HG03159 (cell line): ENCODE measurements at regions not wholly inside any gene's neighbourhood (a gene's known extent, or its start where the extent isn't known, plus 50 kb on each side); places are given as distances from the start of the nearest gene placed in this dataset.
A peak's percentile ranks its signal among the peaks of the same experiment; 100 is the strongest.

Experiments used
- ATAC-seq: cut with Tn5 transposase; IDR thresholded peaks from one replicate; pipeline ENCODE4 v1.9.1; 2021; ENCODE audit warnings: mild to moderate bottlenecking, moderate library complexity; ENCODE audit not compliant: unreplicated experiment

DNA sequence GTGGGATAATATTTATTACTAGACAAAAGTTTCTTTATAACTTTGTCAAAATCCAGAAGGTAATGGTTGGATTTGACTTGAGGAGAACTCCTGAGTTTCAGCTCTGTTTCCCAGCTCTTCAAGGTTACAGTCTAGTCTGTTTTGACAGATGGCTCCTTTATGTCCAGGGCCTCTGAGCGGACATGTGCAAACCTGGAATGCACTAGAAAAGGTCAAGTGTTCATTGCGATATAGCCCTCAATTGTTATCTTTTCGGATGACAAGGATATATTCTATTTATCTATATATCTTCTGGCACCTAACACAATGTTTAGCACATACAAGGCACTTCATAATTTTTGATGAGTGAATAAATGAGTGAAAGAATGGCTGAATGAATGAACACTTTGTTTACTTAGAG, 513.2 kb upstream of the GOLIM4 start:
- no peak for ATAC-seq

DNA sequence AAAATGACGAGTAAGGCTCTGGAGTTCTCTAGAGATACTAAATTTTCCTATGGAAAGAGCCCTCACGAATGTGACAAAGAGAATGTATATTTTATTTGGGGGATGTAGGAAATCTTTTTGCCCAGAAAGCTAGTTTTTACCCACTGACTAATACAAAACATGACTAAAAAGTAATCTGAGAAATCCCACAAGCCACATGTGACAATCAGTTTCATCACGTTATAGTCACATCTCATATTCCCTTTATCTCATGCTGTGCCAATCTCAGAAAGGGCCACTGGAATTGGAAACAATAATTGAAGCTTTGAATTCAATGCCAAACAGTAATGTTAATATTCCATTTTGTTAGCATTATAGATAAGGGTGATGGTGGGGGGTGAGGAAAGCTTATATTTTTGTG, 509.0 kb upstream of the GOLIM4 start:
- no peak for ATAC-seq

DNA sequence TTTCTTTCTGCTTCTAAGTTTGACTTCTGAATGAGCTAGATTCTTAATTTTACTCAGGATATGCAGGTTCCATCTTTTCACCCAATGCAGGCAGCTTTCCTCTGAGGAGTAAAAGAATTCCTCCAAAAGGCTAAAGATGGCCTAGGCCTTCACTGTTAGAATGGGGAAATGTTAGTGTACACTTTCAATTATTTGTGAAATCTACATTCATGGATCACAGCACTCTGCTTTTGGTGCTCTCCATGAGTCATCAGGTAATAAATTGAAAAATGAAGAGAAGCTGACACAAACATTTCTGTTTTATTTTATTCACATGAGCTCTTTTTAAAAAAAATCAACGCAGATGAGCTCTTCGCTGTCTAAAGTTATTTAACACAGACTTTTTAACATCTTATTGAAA, 502.5 kb upstream of the GOLIM4 start:
- ATAC-seq, result no peak

DNA sequence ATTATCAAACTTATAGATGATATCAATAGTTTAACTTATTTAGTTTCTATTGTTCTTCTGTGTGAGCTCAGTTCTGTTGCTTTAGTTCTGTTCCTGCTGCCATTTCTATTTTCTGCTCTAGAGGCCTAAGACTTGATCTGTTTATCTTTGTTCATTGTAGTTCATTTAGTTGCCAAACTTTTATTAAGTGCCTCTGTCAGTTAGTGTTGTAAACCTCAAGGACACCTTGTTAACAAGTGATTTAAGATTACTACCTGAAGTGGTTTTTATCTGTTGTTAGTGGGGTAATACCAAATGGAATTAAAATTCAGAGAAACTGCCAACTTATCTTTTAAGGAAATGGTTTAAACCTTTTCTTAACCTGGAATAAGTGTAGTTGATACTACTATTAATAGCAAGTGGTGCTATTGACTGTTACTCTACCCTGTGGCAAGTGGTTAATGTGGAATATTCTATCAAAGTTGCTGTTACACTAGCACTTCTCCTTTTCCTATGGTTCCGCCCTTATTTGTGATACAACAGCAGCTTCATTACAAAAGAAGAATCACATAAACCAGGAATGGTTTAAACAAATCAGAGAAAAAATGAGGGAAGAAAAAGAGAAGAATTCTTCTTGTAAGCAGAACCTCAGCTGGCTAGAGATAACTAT, 500.6 kb upstream of the GOLIM4 start:
- no peak for ATAC-seq

DNA sequence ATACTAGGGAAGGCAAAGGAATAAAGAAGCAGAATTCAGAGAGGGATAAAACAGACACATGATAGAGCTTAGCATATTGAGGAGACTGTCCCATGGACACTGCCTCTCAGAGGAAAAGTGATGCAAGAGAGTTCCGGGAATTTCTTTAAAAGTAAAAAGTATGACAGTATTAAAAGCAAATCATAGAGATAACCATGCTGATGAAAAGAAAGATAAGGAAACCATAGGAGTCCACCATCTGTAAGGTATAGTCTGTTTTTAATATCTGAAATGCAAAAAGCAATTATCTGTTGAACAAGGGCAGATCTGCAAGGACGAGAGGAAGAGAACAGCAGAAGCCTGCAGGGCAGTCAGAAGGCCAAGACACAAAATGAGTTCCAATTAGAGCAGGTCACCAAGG, 495.9 kb upstream of the GOLIM4 start:
- ATAC-seq, result no peak

DNA sequence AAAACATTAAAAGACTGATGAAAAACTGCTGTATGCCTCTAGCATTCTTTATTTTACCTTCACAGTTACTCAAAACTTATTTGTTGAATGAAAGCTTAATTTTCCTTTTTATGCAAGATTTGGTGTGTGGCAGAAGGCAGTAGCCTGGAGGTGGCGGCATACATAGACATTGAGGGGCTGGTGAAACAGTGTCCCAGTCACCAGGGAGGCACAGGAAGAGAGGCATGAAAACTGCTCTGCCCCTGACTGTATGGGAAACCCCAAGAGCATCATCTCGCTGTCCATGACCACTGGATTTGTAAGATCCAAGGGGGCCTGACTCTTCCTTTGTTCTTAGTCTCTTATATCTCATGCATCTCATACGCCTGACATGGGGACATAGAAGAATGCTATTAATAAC, 493.7 kb upstream of the GOLIM4 start:
- ATAC-seq, result no peak

DNA sequence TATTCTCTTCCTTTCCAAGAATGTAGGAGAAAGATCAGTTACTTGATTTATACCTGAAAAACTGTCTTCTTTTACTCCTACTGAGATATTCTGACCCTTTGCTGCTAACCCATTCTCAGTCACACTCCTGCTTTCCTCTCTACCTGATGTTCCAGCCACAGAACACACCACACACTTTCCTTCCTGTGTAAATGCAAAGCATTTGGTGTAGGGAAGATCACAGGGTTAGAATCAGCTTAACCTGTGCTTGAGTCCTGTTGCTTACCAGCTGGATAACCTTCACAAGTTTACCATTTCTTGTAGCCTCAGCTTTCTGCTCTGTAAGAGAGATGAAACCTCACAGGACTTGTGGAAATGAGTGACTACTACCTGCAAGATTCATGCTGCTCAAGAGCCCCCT, 489.8 kb upstream of the GOLIM4 start:
- ATAC-seq, result no peak

DNA sequence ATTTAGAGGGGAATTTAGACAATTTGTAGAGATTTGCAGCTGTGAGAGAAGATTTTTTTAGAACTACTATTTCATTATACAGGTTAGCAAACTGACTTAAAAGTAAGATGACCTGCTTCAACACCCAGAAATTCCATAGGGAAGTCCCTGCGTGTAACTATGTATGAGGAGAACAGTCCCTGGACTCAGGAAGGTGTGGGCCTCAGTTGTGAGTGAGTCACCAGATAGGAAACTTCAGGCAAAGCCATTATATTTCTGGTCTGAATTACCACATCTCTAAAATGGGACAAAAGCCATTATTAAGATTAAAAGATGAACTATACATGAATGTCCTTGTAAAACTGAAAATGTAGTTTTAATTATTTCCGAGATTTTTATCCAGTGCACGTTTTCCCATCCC, 488.3 kb upstream of the GOLIM4 start:
- ATAC-seq, result no peak

DNA sequence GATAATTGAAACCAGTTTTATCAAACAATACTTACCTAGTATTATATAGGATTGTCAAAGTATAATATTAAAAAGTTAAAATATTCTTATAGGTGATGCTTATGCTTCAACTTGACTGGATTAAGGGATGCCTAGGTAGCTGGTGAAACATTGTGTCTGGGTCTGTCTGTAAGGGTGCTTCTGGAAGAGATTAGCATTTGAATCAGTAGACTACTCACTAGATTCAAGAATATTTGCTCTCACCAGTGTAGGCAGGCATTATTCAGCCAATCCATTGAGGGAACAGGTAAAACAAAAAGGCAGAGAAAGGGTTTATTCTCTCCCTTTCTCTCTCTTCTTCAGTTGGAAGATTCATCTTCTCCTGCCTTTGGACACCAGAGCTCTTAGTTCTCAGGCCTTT, 486.8 kb upstream of the GOLIM4 start:
- ATAC-seq, result no peak

DNA sequence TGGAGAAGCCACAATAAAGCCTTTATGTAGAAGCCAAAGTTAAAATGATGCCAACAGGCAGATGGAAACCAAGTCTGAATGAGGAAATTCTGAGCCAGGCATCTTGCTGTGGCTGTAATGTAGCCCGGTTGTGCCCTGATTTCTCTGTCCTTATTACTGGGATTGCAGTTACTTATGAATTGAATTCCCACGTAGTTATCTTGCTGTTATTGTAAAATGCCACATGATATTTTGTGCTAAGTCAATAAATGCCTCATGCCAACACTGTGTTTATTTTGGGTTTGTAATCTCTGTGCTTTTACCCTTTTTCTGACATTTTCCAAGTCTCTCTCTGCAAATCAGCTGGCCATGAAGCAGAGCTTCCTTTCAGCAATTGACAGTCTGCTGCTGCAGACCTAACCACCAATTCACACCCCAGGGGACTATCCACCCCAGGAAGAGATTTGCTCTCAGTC, 486.1 kb upstream of the GOLIM4 start:
- no peak for ATAC-seq

DNA sequence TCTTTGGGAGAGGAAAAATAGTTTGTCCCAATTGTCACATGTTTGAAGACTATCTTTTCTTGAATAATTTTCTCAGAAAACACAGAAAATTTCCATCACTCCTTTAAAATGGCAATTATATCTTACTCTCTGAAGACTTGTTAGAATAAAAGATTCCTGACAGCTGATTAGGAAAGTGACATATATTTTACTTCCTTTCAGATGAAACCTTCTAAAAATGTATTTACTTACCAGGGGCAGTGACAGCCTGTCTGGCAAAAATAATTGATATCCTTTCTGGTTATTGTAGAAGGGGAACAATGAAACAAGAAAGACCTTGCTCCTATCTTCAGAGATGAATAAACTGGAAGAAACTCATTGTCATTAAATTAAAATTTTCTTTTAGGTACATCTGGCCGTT, 483.3 kb upstream of the GOLIM4 start:
- ATAC-seq, result no peak

DNA sequence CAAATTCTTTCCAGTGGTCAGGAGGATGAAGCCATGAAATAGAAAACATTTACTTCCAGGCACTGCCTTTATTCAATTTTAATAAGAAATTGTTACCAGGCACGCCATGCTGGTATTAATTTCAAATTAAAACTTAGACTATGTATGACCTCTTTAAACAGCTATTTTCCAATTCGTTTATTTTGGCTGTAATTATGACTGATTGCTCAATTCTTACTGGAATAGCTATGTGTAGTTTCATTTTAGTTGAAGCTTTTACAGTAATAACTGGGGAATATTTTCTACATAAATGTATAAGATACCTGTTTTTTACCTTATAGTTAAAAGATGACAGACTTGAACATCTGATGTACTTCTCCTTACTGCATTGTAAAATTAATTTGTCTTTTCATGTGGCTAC, 480.0 kb upstream of the GOLIM4 start:
- no peak for ATAC-seq

DNA sequence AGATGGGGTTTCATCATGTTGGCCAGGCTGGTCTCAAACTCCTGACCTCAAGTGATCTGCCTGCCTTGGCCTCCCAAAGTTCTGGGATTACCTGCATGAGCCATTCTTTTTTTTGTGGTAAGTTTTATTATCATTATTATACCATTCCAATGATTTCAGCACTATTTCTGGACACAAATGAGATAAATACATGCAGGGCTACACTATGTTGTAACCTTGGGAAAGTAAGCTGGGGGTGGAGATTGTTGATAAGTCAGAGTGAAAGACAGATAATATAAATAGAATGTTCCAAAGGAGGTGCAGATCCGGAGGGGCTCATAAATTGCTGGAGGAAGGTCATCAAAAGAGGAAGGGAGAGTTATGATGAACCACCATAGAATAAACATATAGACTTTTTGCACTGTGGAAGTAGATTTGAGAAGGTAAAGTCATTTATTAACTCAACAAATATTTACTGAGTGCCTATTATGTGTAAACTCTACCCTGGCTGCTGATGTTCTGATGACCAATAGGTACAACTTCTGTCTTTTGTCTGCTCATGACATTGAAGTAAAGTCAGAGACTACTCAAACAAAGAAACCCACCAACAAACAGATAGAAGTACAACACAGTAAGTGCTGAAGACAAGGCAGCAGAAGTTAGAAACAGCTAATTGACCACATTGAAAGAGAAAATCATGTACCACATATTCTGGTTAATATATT, 478.9 kb upstream of the GOLIM4 start:
- ATAC-seq, result peak; percentile 63

DNA sequence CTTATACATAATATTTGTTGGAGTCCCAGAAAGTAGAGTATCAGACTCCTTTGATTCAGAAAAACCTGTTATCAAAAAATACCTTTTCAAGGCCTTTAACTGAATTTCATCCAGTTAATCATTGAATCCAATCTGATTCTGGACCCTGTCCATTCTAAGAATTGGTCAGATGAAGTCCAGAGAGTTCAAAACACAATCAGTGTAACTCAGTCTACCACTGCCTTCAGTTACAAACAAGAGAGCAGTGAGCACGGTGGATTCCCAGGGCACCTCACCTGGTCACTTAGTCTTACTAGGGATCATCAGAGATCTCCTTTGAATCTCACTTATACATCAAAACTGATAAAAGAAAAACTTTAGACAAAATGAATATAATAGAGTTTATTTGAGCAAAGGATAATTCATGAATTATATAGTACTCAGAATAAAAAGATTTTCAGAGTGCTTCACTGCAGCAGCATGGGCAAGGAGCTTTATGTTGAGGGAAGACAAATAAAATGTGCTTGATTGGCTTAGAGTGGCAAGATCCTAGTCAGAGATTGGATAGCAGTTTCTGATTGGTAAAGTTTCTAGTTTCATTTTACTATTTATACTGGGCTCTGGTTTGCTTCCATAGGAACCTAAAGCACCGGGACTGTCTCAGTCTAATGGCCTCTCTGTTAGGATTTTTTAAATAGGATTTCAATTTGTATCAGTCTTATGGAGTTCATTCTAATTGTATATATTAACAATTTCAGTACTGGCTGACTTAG, 474.9 kb upstream of the GOLIM4 start:
- ATAC-seq, result no peak

DNA sequence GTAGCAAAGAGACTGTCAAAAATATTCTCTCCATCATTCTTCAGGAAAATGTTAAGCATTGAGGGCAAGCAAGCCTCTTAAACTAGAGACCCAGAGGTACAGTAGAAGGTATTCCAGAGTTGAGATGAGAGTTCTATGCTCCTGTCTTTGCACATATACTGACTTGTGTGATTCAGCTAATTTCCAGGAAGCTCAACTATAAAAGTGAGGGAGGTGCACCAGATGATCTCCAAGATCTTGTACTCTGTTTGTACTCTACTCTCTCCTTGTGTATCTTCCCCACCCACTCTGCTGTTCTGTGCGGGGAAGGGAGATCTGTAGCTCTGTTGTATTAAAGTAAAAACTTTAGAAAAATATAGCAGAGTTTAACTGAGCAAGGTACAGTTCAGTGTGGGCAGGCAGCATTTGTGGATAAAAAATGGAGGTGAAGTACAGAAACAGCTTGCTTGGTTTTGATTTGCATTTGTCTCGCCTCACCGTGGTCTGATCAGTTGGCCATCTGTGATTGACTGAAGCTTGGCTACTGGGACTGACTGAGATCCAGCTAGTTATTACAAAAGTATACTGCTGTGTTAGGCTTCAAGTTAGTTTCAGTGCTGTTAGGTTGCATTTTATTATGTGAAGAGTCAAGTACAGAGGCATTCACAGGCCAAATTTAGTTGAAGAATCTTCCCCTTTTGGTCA, 463.1 kb upstream of the GOLIM4 start:
- ATAC-seq, result no peak

DNA sequence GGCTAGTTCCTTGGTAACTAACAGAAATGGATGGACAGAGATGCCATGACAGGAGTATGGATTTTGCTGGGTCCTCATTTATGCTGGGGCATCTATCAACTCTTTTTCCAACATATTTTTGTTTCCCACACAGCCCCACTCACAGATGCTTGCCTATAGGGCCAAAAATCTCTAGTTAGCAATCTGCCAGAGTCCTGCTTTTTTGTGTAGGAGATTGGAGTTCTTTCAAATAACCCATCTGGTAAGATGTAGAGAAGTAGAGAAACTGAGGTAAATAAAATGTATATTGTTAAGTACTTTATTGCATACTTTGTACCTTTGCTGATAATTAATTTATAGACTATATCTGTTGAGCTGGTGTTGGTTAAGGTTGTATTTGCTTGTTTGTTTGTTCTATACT, 456.5 kb upstream of the GOLIM4 start:
- no peak for ATAC-seq

DNA sequence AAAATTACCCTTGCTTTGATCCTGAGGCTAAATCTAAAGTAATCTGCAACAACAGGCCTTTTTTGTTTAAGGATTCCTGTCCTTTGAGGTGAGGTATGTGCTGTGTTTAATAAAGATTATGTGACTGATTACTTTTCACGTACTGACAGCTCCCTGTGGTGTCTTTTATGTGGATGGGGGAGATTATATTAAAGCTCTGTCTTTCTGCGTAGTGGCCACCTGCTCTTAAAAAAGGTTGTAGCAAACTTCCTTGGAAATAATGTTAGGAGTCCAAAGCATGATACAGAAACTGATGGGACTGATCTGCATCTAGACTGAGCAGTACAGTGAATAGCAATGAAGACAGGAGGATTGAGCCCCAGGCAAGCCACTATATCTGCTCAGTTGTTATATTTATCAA, 453.0 kb upstream of the GOLIM4 start:
- no peak for ATAC-seq

DNA sequence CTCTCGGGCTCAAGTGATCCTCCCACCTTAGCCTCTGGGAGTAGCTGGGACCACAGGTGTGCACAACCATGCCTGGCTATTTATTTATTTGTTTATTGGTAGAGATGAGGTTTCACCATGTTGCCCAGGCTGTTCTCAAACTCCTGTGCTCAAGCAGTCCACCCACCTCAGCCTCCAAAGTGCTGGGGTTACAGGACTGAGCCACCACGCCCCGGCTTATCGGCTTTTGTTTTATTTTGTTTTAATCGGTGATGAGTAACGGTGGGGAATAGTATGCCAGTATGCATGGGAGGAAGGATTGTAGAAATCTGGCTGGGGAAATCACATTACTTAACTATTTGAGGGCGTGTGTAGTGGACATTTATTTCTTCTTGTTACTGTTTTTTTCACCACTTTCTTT, 451.0 kb upstream of the GOLIM4 start:
- ATAC-seq, result no peak

DNA sequence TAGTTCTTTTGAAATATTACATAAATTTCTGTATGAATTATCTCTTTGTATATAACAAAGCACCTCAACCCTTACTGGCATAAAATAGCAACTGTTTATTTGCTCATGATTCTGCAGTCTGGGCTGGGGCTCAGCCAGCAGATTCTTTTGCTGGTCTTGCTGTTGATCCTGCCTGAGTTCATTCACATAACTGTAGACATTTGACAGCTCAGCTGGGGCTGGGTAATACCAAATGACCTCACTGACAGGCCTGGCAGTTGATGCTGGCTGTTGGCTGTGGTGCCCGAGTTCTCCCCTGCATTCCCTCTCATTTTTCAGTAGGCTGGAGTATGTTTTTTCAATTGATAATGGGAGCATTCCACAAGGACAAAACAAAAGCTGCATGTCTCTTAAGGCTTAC, 449.9 kb upstream of the GOLIM4 start:
- no peak for ATAC-seq

DNA sequence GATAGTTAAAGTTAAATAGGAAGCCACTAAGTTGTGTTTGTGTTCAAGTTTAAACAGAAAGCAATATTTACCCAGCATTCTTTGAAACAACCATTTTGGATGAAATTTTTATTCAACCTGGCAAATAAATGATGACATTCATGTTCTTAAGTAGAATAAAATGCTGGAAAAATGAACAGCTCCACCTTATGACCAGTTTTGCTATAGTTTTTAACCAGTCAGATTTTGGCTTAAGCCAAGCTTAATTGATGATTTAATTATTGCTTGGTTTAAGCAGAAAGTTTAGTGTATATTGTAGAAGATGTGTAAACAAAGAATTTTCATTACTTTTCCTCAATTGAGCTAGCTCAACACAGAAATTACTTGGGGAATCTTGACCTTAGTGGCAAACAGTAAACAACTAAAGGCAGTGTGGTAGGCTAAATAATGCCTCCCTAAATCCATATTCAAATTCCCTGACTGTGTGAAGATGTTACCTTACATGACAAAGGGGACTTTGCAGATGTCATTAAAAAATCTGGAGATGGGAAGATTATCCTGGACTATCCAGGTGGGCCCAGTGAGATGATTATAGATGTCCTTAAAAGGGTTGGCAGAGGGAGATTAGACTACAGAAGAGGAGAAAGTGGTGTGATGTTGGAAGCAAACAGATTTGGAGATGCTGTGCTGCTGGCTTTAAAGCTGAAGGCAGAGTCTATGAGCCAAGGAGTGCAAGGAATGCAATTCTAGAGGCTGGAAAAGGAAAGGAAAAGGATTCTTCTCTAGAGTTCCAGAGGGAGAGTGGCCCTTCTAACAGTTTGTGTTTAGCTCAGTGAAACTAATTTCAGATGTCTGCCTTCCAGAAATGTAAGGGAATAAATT, 448.6 kb upstream of the GOLIM4 start:
- ATAC-seq, result no peak

DNA sequence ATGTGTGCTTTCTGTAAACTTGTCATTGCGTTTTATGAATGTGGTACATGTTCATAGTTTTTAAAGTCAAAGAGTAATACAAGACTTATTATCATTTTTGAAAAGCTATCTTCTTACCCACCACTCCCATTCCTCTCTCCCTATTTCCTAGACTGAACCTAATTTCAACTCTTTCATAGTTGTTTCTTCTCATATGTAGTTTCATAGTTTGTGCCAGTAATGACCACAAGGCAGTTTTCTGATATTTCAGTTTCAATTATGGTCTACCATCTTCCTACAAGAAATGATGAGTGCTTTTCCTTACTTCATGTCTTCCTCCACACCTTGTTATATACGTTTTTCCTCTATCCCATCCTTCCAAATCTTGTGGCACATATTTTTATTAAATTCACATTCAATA, 445.0 kb upstream of the GOLIM4 start:
- no peak for ATAC-seq
